HFF-Myc (cell line): ENCODE measurements at regions not wholly inside any gene's neighbourhood (a gene's known extent, or its start where the extent isn't known, plus 50 kb on each side); places are given as distances from the start of the nearest gene placed in this dataset.

Source experiments
- DNase-seq: peaks from one replicate; pipeline ENCODE4 v3.0.0-alpha.2; 2011; ENCODE audit warnings: low read depth; ENCODE audit errors: extremely low read depth
- H3K4me3 ChIP-seq: replicated peaks from 2 replicates; pipeline ENCODE4 v1.5.1; 2011; ENCODE audit warnings: low read depth, mild to moderate bottlenecking, control low read depth, low read length
- CTCF ChIP-seq: IDR thresholded peaks from 2 replicates; pipeline ENCODE4 v1.5.1; 2012; ENCODE audit warnings: mild to moderate bottlenecking, low read depth, low read length, control low read depth; ENCODE audit errors: missing control alignments

DNA sequence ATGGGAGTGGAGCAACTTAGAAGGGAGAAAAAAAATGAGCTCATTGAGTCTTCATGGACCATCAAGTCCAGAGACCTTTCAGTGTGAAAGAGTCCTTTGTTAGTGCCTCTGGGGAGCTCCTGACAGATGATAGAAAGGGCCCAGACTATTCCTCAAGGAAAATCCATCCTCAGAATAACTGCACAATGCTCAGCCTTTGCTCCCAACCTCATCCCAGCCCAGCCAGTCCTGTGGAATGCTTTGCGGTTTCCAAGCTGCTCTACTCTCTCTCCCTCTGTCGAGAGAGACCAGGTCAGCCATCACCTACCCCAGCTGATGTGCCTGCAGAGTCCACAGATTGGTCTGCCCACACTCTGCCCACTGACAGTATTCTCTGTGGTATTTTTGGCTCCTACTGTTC, 406.2 kb downstream of the MFSD1 start:
- no peak for TF ChIP-seq CTCF
- no peak overlapping the region for H3K4me3 ChIP-seq
- DNase-seq: no peak

DNA sequence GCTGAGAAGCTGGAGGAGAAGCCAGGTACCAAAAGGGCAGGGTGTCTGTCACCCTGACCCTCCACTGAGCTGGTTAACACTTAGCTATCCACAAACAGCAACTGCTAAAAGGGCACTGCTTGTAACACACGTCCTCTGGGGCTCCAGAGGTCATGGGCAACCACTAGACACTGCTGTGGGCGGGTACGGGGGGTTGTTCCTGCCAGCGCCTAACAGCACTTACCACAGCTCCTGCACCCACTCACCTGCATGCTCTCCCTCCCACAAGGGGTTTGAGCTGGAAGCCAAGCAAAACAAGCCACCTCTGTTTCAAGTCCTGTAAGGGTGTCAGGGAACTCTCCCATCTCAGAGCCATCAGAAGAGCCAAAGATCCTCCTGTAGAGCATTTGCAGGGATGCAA, 407.6 kb downstream of the MFSD1 start:
- no peak for DNase-seq
- H3K4me3 ChIP-seq: no peak overlapping the region
- TF ChIP-seq CTCF: no peak

GRCh38 chr3:159210336-159210735, 408.5 kb downstream of the MFSD1 start:
- no peak overlapping the region for H3K4me3 ChIP-seq
- no peak for DNase-seq
- no peak for TF ChIP-seq CTCF

GRCh38 chr3:159216311-159216710, 414.5 kb downstream of the MFSD1 start:
- H3K4me3 ChIP-seq: no peak overlapping the region
- TF ChIP-seq CTCF: no peak
- DNase-seq: no peak

GRCh38 chr3:159219231-159219630, 417.4 kb downstream of the MFSD1 start:
- DNase-seq: no peak
- no peak overlapping the region for H3K4me3 ChIP-seq
- no peak for TF ChIP-seq CTCF

GRCh38 chr3:159221335-159221734, 419.5 kb downstream of the MFSD1 start:
- no peak for DNase-seq
- H3K4me3 ChIP-seq: no peak overlapping the region
- no peak for TF ChIP-seq CTCF

GRCh38 chr3:159229116-159229680, 427.3 kb downstream of the MFSD1 start:
- no peak for DNase-seq
- no peak overlapping the region for H3K4me3 ChIP-seq
- no peak for TF ChIP-seq CTCF
